ENCODE measurements at regions not wholly inside any gene's neighbourhood (a gene's known extent, or its start where the extent isn't known, plus 50 kb on each side); places are given as distances from the start of the nearest gene placed in this dataset.

DNA sequence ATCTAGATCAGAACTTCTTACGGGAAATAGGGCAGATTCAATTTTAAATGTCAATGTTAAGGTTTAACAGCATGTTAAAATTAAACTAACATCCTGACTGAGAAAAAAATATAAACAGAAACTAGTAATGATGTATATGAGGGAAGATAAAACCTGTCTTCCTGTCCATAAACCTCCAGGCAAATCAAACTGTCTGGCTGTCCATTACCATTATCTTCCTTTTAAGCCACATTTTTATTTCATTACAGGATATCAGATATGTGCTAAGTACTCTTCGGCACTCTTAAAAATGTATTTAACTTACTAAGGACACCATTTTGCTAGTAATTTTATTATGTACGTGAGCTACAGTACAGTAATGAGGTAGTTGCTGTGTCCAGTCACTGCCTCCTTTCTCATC lies 1461.7 kb upstream of the ALCAM start:
- no peak for DNase-seq (ENCODE audit: low read depth)

DNA sequence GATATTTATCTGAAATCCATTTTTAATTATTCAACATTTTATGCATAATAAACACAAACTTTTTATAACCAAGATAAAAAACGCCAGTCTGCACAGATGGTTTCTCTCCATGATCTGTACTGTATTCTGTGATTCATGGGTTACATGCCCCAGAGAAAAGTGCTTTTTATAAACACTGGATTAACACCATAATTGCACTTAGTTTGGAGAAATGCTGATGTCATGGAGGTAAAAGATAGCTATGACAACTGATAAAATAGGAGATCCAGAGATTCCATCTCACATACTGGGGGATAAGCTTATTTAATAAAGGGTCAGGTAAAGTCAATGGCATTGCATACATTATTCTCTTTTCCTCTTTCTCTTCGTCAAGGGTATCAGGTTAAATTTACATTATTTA lies 1460.4 kb upstream of the ALCAM start:
- DNase-seq (ENCODE audit: low read depth), result no peak

DNA sequence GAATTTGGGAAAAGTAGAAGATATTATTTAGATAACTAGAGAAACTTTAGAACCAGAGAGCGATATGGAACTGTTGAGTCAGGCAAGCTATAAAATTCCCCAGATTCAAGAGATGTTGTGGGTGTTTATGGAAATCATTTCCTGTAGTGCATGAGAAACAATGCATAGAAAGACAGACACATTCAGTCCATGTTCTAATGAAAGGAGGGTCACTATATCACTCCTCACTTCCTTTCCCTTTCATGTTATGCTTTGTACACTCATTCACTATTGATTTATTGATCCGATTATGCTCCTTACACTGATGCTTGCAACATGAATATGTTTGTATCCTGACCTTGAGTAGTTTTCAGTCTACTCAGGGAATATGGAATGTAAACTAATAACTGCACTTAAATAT lies 1459.9 kb upstream of the ALCAM start:
- no peak for DNase-seq (ENCODE audit: low read depth)

DNA sequence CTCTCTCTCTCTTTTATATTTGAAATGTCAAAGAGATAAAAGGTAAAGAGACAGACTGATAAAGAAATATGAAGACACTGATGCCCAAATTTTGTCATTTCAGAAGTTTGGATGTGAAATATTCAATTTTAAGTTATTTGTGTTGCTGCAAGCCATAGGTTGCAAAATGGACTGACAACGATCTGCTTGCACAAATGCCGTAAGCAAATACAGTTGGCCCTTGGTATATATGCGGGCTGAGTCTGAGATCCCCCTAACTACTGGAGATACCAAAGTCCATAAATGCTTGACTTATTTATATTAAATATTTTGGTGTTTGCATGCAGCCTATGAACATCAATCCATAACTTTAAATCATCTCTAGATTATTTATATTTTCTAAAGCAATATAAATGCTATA lies 1459.1 kb upstream of the ALCAM start:
- DNase-seq (ENCODE audit: low read depth), result no peak

DNA sequence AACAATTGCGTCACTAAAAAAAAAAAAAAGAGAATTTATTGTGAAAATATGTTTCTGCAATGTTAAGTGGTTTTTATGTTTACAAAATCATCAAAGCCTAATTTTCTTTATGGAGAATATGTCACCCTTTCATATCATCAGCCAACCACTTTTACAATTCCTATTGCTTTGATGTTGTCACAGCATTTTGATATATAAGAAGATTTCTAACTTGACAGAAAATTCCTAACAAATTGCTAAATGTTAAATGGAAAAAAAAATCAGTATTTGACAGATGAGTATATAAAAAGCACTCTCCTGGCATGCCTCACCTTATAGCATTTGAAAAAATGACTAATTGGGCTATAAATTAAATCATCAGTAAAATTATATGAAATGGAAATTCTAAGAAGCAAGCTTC lies 1457.3 kb upstream of the ALCAM start:
- no peak for DNase-seq (ENCODE audit: low read depth)

DNA sequence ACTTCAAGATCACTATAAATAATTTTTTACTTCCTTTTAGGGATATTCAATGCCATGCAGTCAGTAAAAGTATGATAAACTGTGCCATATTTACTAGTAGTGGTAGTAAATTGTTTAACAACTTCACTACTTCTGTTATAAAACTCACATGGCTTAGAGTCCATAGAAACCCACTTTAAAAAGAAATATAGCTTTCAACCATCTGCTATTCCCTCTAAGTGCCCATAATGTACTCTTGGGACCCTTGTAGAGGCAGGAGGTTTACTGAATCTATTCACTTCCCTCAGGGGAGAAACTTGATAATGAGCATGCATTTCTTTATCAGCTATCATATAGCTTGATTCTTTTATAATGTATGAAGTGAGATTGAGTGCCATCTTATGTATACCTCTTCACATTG lies 1448.4 kb upstream of the ALCAM start:
- no peak for DNase-seq (ENCODE audit: low read depth)

- DNase-seq (ENCODE audit: low read depth), result no peak
These were observed 1447.4 kb upstream of the ALCAM start for GRCh38 chr3:103919327-103919726.

DNA sequence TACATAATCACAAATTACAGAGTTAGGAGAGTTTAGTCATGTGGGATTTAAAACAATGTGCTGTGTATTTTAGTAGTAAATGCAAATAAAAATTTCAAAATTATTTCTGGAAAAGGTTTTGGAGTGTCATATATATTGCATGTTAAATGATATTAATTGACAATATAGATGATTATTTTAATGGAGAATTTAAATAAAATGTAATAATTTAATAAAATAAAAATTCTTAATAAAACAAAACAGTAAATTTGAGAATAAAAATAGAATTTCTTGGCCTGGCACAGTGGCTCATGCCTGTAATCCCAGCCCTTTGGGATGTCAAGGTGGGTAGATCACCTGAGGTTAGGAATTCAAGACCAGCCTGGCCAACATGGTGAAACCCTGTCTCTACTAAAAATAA lies 1442.8 kb upstream of the ALCAM start:
- no peak for DNase-seq (ENCODE audit: low read depth)

GRCh38 chr3:103924544-103924943 lies 1442.2 kb upstream of the ALCAM start:
- no peak for DNase-seq (ENCODE audit: low read depth)

DNA sequence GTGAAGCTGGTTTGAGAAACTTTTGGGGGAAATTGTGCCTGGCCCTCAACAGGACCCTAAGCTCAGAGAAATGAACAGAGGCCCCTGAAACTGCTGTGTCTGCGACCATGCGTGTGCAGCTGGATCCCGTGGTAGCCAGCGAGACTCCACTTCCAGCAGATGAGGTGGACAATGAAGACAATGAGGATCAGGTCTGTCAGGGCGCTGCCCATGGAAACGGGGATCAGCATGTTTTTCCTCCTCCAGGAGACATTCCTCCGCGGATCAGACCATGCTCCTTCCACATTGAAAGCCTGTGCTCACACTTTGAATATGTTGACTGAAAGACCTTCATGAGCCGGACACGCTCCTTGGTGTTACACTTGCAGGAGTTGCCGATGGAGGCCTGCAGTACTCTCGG lies 1439.8 kb upstream of the ALCAM start:
- DNase-seq (ENCODE audit: low read depth), result no peak

DNA sequence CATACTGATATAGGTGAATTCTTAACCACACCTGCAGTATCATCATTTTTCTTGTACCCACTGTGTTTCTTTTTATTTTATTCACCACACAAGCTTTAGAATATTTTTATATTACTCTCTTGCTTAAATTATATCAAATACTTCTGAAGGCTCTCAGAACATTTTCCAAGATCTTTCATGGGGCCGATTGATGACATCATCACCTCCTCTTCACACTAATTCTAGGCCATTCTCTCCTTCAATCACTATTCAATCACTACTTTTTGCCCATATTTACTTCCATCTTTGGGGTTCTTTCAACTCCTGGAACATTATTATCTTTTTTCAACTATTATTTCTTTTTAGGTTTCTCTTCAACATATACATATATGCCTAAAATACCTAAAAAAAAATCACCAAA lies 1438.8 kb upstream of the ALCAM start:
- no peak for DNase-seq (ENCODE audit: low read depth)

- no peak for DNase-seq (ENCODE audit: low read depth)
These were observed 1429.6 kb upstream of the ALCAM start for GRCh38 chr3:103937094-103937493.

- DNase-seq (ENCODE audit: low read depth), result no peak
These were observed 1419.6 kb upstream of the ALCAM start for GRCh38 chr3:103947062-103947461.

- no peak for DNase-seq (ENCODE audit: low read depth)
These were observed 1417.0 kb upstream of the ALCAM start for GRCh38 chr3:103949693-103950092.

GRCh38 chr3:103950676-103951075 lies 1416.0 kb upstream of the ALCAM start:
- DNase-seq (ENCODE audit: low read depth), result no peak

- DNase-seq (ENCODE audit: low read depth), result no peak
These were observed 1412.9 kb upstream of the ALCAM start for GRCh38 chr3:103953796-103954195.

DNA sequence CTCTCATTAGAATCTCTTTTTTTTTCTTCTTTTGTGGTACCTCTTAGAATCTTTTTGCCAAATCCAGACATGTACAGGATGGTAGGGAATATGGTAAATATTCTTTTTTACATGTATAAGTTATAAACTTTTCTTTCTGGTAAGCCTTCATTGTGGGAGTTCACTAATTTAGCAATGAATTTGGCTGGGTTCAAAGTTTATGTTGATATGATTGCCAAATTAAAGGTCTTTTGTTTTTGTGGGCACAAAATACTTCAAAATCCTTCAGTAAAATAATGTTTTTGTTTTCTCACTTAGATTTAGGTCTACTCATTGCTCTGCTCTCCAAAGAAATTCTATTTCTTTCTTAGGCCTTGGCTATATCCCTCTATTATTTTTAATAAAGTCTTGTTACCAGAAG lies 1405.9 kb upstream of the ALCAM start:
- DNase-seq (ENCODE audit: low read depth), result no peak

- no peak for DNase-seq (ENCODE audit: low read depth)
These were observed 1403.1 kb upstream of the ALCAM start for GRCh38 chr3:103963599-103963998.

DNA sequence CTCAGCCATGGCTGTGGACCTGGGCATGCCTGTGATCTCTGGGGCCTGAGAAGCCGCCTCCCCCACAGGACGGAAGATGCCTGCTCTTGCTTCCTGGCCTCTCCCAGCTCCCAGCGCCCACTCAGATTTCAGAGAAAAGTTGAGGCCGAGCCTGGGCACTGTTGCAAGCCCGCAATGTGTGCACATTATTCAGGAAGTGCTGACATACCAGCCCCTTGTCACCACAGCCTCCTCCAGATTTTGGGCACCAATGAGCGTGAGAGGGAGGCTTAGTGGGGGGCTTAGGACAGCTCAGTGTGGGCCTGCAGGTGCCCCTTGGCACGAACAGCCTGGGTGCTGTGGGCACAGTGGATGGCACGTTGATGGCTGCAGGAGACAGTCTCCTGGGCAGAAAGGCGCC lies 1400.9 kb upstream of the ALCAM start:
- no peak for DNase-seq (ENCODE audit: low read depth)

DNA sequence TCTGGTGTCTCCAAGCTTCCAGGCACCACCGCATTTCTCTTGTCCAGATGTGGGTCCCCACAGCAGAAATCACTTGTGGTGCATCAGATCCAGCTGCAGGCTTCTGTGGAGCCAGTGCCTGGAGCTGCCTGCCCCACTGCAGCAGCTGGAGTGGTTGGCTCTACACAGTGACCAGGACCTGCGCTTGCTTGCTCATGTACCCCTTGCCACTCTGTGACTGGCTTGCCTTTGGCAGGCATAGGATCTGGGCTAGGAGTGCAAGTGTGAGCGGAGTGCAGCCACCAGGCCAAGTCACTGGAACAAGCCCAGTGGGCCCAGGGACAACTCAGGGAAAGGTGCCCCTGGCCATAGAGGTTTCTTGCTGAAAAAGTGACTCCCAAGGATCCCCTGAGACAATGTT lies 1400.0 kb upstream of the ALCAM start:
- DNase-seq (ENCODE audit: low read depth), result no peak

GRCh38 chr3:103968131-103968530 lies 1398.6 kb upstream of the ALCAM start:
- DNase-seq (ENCODE audit: low read depth), result no peak

- DNase-seq (ENCODE audit: low read depth), result no peak
These were observed 1398.0 kb upstream of the ALCAM start for GRCh38 chr3:103968751-103969150.

DNA sequence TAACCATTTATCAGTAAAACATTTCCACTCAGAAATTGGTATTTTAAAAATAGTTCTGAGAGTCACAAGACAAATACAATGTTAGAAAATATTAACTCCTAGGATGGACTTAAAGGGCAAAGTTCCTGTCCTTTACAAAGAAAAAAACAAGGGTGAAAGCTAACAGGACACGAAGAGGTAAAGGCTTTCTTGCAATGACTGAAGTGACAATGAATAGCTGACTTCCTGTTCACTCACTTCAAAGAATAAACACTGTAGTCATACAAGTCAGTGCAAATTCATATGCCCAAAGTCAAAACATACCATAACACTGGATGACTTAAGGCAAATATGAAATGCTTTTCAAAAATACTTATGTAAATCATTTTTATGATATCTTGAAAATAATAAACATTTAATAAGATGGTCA lies 1389.8 kb upstream of the ALCAM start:
- DNase-seq (ENCODE audit: low read depth), result no peak

- no peak for DNase-seq (ENCODE audit: low read depth)
These were observed 1389.3 kb upstream of the ALCAM start for GRCh38 chr3:103977417-103977816.

- DNase-seq (ENCODE audit: low read depth), result no peak
These were observed 1375.1 kb upstream of the ALCAM start for GRCh38 chr3:103991461-103992115.

Data from stimulated activated CD8-positive, alpha-beta memory T cell treated with anti-CD3 and anti-CD28 coated beads, Interleukin-15, amount 100 ng/mL, for 1 hour (primary cell).